ENCODE measurements at regions not wholly inside any gene's neighbourhood (a gene's known extent, or its start where the extent isn't known, plus 50 kb on each side); places are given as distances from the start of the nearest gene placed in this dataset.

DNA sequence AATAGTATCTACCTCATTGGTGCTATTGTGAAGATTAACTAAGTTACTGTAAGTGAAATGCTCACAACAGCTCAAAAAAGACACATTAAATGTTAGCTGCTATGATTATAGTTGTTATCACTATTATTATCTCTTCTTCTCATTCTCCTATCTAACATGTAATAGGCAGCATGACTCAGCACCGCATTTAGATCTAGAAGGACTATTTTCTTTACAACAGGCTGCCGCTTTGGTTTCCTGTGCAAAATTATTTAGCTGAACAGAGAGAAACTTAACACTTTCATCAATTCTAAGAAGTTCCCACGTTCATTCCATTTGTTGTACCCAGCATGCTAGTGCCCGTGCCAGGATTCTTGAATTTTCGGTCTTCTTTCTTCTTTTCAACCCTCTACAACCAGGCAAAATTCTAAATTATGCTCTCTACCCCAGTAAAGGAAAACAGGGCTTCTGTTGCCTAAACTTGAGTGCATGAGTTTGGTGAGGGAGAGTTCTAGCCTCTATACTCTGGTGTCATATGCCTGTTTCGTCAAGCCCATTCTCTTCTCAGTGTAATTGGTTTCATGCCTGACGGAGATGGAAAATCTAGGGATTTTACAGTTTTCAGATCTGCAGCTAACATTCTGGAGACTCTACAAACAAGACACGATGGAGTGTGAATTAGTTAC is 378.9 kb downstream of the PPP1R2C start:
- Histone ChIP-seq H3K9ac (ENCODE audit: low read length) (no peak overlapping the region), H3K9me3 (ENCODE audit: insufficient read depth, low read length) (no peaks in the 10 kb centered on the region), H3K4me2 (ENCODE audit: low read depth, low read length, poor library complexity, severe bottlenecking) (no peak overlapping the region), H3K4me3 (ENCODE audit: insufficient read depth, low read length, poor library complexity, severe bottlenecking) (no peak overlapping the region), H3K9me2 (replicated peaks; ENCODE audit: insufficient read depth, low read length) (no peaks in the 10 kb centered on the region), H4K20me1 (ENCODE audit: low read depth, low read length) (no peaks in the 10 kb centered on the region), H3K27me3 (ENCODE audit: low read length) (no peaks in the 10 kb centered on the region), H3K27ac (ENCODE audit: low read depth, low read length) (no peak overlapping the region), H3K36me3 (ENCODE audit: low read length) (no peaks in the 10 kb centered on the region), H3K79me2 (ENCODE audit: insufficient read depth, low read length) (no peaks in the 10 kb centered on the region), H3F3A (ENCODE audit: insufficient read depth) (no peaks in the 10 kb centered on the region), H2AFZ (ENCODE audit: low read depth, low read length, severe bottlenecking) (no peak overlapping the region)
- TF ChIP-seq EZH2phosphoT487 (conservative IDR thresholded peaks at IDR 0.05; ENCODE audit: low read length): no peak
- TF ChIP-seq, protein P1, sequence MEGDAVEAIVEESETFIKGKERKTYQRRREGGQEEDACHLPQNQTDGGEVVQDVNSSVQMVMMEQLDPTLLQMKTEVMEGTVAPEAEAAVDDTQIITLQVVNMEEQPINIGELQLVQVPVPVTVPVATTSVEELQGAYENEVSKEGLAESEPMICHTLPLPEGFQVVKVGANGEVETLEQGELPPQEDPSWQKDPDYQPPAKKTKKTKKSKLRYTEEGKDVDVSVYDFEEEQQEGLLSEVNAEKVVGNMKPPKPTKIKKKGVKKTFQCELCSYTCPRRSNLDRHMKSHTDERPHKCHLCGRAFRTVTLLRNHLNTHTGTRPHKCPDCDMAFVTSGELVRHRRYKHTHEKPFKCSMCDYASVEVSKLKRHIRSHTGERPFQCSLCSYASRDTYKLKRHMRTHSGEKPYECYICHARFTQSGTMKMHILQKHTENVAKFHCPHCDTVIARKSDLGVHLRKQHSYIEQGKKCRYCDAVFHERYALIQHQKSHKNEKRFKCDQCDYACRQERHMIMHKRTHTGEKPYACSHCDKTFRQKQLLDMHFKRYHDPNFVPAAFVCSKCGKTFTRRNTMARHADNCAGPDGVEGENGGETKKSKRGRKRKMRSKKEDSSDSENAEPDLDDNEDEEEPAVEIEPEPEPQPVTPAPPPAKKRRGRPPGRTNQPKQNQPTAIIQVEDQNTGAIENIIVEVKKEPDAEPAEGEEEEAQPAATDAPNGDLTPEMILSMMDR (IDR thresholded peaks at IDR 0.05; ENCODE audit: insufficient read depth, low read length, poor library complexity, severe bottlenecking): no peak

DNA sequence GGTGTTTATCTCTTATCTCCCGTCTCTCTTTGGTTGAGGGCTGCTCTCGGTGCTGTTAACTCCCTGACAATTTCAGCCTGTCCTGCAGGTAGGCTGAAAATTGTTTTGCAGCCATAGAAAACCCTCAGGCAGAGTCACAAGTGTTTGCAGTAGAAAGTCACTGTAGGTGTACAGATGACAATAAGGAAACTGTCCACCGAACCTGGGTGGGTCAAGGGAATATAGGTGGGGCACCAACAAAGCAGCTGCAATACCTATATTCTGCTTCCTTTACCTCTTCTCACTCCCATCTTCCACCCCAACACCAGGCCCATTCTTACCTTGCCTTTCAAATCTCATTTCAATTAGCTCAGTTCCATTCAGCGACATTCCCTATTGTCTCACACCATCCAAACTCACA is 381.8 kb downstream of the PPP1R2C start:
- no peaks in the 10 kb centered on the region for H3F3A ChIP-seq (ENCODE audit: insufficient read depth)
- H3K27ac ChIP-seq (ENCODE audit: low read depth, low read length): no peak overlapping the region
- no peaks in the 10 kb centered on the region for H3K9me2 ChIP-seq (replicated peaks; ENCODE audit: insufficient read depth, low read length)
- no peaks in the 10 kb centered on the region for H3K79me2 ChIP-seq (ENCODE audit: insufficient read depth, low read length)
- H3K9ac ChIP-seq (ENCODE audit: low read length): no peak overlapping the region
- no peak for TF ChIP-seq EZH2phosphoT487 (conservative IDR thresholded peaks at IDR 0.05; ENCODE audit: low read length)
- TF ChIP-seq, protein P1 (IDR thresholded peaks at IDR 0.05; ENCODE audit: insufficient read depth, low read length, poor library complexity, severe bottlenecking): no peak
- H3K4me3 ChIP-seq (ENCODE audit: insufficient read depth, low read length, poor library complexity, severe bottlenecking): no peak overlapping the region
- H4K20me1 ChIP-seq (ENCODE audit: low read depth, low read length): no peaks in the 10 kb centered on the region
- no peaks in the 10 kb centered on the region for H3K27me3 ChIP-seq (ENCODE audit: low read length)
- H2AFZ ChIP-seq (ENCODE audit: low read depth, low read length, severe bottlenecking): no peak overlapping the region
- no peaks in the 10 kb centered on the region for H3K9me3 ChIP-seq (ENCODE audit: insufficient read depth, low read length)
- no peak overlapping the region for H3K4me2 ChIP-seq (ENCODE audit: low read depth, low read length, poor library complexity, severe bottlenecking)
- no peaks in the 10 kb centered on the region for H3K36me3 ChIP-seq (ENCODE audit: low read length)

DNA sequence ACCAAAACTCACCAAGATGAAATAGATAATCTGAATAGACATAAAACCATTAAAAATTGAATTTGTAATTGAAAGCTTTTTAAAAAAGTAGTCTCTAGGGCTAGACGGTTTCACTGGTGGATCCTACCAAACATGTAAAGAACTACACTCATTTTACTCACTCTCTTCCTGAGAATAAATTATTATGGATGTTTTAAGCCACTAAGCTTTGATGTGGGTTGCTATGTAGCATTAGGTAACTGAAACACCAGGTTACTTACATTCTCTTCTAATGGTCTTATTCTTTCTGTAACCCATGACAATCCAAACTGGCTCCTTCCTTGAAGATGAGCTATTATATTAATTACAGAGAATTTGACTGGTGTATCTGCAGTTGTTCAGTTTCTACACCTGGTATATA is 385.1 kb downstream of the PPP1R2C start:
- no peak overlapping the region for H3K4me2 ChIP-seq (ENCODE audit: low read depth, low read length, poor library complexity, severe bottlenecking)
- TF ChIP-seq, protein P1 (IDR thresholded peaks at IDR 0.05; ENCODE audit: insufficient read depth, low read length, poor library complexity, severe bottlenecking): no peak
- TF ChIP-seq EZH2phosphoT487 (conservative IDR thresholded peaks at IDR 0.05; ENCODE audit: low read length): no peak

More for the DNA sequence above, 385.1 kb downstream of the PPP1R2C start:
- no peak overlapping the region for H3K9ac ChIP-seq (ENCODE audit: low read length)
- H3K36me3 ChIP-seq (ENCODE audit: low read length): no peaks in the 10 kb centered on the region
- no peak overlapping the region for H2AFZ ChIP-seq (ENCODE audit: low read depth, low read length, severe bottlenecking)
- no peaks in the 10 kb centered on the region for H3K79me2 ChIP-seq (ENCODE audit: insufficient read depth, low read length)
- no peaks in the 10 kb centered on the region for H3K9me2 ChIP-seq (replicated peaks; ENCODE audit: insufficient read depth, low read length)
- no peak overlapping the region for H3K4me3 ChIP-seq (ENCODE audit: insufficient read depth, low read length, poor library complexity, severe bottlenecking)
- H3F3A ChIP-seq (ENCODE audit: insufficient read depth): no peaks in the 10 kb centered on the region
- no peaks in the 10 kb centered on the region for H3K9me3 ChIP-seq (ENCODE audit: insufficient read depth, low read length)
- H3K27me3 ChIP-seq (ENCODE audit: low read length): no peaks in the 10 kb centered on the region
- no peak overlapping the region for H3K27ac ChIP-seq (ENCODE audit: low read depth, low read length)
- H4K20me1 ChIP-seq (ENCODE audit: low read depth, low read length): no peaks in the 10 kb centered on the region

Data from SU-DHL-6 (cell line).